HT-29 (cell line): ENCODE measurements at regions not wholly inside any gene's neighbourhood (a gene's known extent, or its start where the extent isn't known, plus 50 kb on each side); places are given as distances from the start of the nearest gene placed in this dataset.

Source experiments
- DNase-seq: peaks from one replicate; pipeline ENCODE4 v3.0.0-alpha.2; 2015; ENCODE audit warnings: low spot score

DNA sequence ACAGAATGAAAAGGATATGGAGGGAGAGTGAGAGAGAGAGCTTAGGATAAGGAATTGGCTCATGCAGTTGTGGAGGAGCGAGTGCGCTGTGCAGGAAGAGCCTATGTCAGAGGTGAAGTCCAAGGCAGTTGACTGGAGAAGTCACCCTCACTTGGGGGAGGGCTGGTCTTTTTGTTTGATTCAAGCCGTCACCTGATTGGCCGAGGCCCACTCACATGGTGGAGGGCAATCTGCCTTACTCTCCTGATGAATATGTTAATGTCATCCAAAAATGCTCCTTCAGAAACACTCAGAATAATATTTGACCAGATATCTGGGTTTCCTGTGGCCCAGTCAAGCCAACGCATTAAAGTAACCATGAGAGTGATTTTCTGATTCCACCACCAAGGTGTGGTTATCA is 131.7 kb downstream of the KATNIP start:
- DNase-seq = no peak

DNA sequence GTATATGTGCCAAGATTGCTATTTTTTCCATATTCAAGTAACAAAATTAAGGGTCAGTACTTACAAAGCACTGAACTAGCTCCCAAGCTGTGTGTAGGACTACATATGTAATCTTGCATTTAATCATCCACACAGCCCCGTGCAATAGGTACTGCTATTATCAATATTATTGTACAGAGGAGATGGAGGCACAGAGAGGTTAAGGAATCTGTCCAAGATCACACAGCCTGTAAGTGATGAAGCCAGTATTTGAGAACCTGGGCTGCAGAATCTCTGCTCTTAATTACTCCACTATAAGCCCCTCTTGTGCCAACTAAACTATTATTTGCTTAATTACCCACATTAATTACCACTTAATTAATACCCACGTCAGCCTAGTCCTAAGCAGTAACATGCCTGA is 134.1 kb downstream of the KATNIP start:
- DNase-seq = no peak

DNA sequence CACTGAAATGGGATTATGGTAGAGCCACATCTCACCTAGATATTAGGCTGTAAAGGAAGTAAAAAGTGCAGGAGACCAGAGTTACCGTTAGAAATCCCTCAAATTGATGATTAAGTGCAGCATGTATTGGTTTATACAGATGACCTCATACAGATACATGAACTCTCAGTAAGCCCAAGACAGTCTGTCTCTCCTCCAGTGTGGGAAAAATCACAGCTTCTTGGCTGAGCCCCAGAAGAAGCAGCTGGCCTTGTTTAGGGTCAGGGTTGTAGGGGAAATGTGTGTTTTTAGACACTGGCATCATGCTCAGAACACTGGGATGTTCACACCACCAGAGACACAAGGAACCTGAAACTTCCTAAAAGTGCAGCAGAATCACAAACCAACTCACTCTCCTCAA is 135.9 kb downstream of the KATNIP start:
- DNase-seq = no peak

DNA sequence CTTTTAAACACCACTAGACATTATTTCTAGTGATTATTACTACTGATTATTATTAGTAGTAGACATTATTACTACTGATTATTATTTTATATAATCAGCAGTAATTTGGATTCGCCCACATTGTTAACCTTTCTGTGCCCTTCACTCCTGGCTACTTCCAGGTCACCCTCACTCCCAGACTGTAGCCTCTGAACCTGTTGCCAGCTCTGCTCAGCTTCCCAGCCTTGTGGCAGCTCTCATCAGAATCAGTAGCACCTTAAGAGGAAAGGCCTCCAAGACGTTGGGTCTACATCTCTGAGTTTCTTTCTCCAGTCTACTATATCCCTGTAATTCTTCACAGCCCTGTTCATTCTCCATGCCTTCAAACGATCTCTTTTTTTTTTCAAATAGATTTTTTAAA is 137.0 kb downstream of the KATNIP start:
- DNase-seq = no peak

DNA sequence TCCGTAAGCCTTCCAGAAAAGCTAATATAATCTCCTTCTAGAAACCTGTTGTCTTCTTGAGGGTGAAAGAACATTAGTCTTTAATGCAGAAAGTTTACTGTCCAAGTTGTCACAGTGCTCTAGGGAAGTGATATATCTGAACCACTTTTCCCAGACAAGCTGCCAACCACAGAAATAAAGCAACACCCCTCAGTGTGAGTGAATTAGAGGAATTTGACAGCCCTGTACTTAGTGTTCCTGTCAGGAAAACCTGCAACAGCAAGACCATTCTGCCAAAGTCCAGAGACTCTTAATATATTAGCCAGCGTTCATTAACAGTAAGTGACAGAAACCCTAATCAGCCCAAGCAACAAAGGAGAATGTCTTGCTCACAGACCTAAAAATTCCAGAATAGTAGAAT is 137.7 kb downstream of the KATNIP start:
- DNase-seq = no peak

DNA sequence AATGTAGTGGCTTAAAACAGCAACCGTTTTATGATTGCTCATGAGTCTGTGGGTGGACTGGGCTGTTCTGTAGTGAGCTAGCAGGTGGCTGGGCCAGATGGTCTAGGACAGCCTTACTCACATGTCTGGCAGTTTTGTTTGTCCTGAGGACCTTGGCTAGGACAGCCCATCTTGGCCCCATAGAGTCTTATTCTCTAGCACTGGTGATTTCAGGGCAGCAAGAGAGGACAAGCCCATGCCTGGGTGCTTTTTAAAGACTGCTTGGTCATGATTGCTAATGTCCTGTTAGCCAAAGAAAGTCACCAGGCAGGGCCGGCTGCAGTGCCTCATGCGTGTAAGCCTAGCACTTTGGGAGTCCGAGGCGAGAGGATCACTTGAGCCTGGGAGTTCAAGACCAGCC is 139.8 kb downstream of the KATNIP start:
- DNase-seq = no peak

DNA sequence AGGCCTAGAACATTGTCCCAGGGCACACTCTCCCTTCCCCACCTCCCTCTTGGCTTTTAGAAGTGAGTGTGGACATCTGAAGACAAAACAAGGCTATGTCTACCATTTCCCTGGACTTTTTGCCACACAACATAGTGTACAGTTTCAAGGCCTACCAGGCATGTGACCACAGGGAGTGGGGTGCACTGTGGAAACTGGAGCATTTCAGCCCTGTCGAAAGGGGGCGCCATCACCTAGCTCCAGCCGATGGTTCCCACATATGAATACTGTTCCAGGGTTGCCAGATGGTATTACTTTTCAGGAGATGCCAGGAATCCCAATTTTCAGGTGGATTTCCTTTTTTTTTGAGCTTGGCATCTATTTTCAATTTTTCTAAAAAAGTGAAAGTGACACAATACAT is 140.7 kb downstream of the KATNIP start:
- peak; percentile 39 for DNase-seq

DNA sequence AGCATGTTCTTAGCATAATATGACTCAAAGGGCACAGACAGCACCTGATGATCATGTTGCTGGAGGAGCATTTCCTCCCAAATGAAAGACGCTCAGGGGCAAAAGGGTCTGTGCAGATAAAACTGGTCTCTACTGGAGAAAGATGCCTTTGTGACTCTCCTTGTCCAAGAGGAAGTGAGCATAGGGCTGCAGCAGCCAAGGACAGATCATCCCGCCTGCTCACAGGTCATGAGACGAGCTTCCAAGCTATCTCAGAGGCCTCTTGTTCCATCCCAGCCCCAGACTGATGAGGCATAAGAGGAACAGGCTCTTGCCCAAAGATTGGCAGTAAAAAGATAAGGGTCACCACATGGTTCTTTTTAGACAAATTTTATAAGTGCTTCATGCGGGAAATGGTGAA is 141.8 kb downstream of the KATNIP start:
- no peak for DNase-seq

DNA sequence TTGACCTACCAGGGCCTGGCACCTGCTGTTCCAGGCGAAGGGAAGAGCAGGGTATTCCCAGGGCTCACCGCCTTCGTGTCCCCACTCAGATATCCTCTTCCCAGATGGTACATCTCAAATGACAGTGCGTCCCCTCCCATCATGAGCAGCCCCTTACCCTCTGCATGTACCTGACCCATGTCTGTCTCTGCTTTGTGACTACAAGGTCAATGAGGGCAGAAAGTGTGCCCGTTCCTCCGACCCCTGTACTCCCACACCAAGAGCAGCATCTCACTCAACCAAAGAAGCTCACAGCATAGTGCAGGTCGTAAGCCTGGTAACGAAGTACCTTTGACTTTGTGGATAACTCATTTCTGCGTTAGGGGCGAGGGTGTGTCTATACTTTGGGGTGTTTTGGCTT is 142.6 kb downstream of the KATNIP start:
- DNase-seq = no peak

DNA sequence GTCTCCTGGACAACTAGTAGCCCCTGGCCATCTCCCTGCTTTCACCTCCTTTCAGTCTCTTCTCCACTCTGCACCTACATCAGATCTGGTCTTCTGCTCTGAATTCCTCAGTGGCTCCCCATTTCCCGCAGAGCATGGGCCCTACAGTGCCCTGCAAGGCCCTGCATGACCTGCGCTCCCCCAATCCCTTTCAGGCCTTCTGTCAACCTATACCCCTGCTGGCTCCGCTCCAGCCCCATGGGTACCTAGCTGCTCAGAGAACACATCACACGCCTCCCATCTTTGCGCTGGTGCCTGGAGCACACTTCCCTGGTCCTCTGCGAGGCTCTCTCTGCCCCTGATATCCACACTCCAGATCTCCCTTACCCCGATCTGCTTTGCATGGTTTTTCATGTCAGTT is 145.2 kb downstream of the KATNIP start:
- DNase-seq = no peak

DNA sequence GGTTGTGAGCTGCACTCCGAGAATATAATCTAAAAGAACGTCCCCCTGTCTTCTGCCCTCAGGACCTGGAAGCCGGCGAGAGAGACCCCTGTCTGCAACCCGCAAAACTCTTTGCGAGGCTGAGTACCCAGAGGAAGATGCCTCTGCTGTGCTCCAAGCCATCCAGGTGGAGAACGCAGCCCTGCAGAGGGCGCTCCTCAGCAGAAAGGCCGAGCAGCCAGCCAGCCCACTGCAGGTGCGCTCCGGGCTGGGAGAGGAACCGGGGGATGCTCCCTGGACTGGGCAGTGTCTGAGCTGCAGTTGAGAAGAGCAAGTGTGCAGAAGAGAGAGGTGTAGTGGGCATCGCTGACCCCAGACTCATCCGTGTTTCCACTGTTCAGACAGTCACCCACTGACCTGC is 148.3 kb downstream of the KATNIP start:
- no peak for DNase-seq

DNA sequence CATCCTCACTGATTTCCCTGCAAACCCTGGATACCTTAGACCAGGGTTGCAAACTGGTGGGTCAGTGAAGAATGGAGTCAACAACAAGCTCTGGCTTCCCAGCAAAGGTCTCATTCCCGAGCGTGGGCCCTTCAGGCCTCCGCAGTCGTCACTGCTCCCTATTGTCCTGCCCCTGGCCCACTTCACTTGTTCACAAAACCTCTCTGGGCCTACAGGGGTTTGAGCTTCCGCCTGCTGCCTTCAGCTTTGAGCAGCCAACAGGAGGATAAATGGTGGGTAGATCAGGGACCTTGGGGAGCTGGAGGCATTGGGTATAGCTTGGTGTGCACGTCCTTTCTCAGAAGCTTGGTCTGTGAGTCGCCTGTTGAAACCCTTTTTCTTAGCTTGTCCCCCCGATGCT is 148.8 kb downstream of the KATNIP start:
- no peak for DNase-seq

DNA sequence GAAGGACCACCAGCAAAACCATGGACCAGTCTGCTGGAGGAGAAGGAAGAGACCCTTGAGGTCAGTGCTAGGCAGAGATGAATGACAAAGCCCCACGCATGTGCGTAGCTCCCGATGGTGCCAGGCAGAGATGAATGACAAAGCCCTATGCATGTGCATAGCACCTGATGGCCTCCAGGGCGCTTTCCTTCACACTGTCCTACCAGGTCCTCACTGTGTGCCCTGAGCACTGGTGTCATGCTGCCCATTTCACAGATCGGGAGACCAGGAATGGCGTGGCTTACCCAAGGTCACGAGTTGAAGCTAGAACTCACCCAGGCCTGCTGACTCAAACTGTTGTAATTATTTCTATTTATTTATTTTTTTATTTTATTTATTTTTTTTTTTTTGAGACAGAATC is 149.6 kb downstream of the KATNIP start:
- no peak for DNase-seq

DNA sequence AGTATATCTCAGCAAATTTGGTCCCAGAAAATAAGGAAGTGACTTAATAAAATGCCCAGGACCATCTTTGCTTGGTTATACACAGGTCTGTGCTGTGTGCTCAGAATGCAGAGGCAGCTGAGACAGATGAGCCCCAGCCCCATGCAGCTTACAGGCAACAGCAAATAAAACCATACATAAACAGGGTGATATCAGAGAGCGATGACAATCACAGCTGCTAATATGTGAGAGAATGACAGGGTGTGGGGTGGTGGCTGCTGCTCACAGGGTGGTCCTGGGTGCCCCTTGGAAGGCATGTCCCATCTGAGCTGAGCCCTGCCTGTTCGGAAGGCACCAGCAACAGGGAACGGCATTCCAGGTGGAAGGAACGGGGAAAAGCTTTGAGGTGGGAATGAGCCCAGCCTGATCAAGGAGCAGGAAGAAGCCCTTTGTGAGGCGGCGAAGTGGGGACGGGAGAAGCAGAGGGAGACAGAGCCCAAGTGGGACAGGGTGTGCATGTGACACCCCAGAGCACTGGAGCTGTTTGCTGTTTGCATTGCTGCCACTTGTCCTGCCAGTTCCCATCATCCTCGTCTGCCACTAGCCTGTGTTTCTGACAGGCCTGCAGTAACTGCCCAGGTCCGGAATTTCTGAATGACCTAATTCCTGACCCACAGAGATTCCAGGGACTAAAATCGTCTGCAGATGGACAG is 150.5 kb downstream of the KATNIP start:
- no peak for DNase-seq

DNA sequence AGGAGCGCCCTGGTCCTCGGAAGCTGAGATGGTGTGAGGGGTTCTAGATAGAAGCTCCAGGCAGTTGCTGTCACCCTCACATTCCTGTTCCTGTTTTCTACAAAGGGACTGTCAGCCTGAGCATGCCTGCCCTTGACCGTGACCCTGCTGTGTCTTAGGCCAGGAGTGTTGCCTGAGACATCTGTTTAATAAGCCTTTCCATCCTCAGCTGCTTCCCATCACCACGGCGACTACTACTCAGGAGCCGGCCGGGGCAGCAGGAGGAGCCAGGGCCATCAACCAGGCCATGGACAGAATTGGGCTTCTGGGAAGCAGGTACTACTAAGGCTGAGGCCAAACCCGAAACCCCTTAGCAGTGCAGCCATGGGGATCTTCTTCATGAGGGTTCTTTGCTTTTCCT is 151.4 kb downstream of the KATNIP start:
- DNase-seq = no peak

DNA sequence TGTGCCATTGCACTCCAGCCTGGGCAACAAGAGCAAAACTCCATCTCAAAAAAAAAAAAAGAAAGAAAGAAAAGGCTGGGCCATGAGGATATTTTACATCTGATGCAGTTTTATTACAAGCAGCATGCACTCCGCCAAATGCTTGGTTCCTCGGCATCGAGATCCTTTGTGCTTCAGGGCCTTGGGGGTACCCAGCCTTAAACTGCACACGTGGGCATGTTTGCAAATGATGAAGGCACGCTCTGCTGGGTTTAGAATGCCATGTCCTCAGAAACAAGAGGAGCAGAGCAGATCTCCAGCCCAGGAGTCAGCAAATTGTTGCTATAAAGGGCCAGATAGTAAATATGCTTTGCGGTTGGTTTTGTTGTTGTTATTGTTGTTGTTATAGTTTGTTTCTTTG is 153.2 kb downstream of the KATNIP start:
- DNase-seq = no peak

DNA sequence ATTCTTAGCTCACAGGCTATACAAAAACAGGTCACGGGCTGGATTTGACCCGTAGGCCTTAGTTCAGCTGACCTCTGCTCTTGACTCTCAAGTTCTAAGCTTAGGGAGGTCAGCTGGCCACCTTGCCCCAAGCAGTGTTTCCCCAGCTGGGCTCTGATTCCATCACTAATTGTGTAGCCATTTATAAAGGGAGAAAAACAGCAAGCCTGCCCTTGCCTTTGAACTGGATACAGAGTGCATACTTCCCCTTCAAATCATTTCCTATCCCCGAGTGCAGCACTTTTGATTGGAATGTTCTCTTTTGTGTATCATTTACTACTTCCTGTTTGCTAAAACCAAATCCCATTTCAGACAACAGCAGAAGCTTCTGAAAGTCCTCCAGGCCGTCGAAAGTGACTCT is 153.6 kb downstream of the KATNIP start:
- no peak for DNase-seq

DNA sequence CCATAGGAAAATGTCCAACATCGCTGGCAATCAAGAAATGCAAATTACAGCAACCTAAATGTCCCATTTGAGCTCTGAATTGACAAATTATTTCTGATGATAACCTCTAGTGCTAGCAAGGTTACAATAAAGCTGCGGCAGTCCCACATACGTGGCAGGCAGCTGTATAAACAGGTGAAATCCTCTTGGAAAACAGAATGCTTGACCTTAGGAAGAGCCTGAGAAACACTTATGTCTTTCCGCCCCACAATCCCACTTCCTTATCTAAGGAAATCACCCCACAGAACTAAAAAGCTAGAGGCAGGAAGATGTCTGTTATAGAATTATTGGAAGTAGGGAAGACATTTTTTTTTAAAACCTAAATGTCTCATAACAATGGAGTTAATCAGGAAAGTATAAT is 154.3 kb downstream of the KATNIP start:
- no peak for DNase-seq

DNA sequence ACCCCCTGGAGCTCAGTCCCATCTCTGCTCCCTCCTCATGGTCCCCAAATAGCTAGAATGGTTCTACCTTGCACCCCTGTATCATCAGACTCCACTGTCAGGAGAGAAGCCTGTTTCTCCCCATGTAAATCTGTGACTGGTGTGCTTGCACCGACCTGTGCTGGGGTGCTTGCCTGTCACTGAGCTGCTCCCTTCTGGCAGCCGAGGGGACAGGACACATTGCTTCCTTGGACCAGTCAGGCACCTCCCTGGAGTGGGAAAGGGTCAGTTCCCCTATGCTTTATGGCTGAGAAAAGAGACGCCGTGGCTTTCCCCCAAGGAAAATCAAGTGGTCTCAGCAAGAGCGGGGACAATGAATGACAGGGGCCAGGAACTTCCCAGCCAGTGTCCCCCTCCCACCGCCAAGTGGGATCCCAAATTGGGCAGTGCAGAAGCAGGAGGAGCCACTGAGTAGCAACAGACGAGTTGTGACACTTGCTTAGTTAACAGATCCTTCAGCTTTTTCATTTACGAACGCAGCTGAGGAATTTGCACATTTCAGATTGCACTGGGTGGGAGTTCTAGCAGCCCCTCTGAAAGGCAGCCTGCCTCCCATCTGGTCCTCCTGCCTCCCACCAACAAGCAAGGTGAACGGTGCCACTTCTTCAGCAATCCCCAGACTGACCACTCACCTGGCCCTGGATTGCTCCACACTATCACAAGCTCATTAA is 156.4 kb downstream of the KATNIP start:
- no peak for DNase-seq

DNA sequence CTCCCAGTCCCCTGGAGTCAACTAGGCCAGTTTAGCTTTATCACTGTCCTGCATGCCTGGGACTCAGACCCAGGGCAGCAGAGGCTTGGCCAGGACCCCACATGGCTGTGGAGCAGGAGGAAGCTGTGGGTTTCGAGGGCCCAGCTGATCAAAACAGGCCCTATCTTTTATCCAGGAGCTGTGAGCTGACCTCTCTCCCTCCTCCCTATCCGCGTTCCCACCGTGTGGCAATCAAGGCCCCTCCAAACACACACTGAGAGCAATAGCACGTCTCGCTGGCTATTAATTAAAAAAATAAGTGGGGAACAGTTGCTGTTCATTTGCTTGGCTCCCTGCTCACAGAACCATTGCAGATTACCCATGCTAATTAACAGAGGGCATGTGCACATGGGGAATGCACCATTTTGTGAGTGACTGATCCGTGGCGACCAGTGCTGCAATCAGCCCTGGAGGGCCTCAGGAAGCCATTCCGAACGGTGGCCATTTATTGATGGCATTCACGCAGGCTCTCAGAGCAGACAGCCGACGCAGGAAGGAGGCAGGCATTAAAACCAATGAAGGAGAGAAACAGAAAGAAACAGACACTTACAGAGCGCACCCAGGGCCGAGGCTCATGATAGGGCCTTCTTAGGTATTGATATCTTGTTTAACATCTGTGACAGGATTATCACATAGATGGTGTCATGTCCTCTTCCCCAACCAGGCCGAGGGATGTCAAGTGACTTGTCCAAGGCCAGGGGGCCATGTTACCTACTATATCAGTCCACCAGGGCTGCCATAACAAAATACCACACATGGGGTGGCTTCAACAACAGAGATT is 157.1 kb downstream of the KATNIP start:
- no peak for DNase-seq

DNA sequence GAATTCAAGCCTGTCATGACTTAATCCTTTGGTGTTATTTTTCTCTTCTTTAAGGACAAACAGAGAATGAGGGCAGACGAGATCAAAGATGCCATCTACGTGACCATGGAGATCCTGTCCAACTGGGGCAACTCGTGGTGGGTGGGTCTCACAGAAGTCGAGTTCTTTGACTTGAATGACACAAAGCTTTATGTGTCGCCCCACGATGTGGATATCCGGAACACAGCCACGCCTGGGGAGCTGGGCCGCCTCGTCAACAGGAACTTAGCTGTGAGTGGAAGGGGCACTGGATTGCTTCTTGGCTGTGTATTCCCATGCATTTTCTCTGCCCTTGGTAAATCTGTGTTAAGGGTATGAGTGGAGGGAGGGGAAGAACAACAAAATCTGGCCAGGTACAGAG is 158.7 kb downstream of the KATNIP start:
- no peak for DNase-seq

DNA sequence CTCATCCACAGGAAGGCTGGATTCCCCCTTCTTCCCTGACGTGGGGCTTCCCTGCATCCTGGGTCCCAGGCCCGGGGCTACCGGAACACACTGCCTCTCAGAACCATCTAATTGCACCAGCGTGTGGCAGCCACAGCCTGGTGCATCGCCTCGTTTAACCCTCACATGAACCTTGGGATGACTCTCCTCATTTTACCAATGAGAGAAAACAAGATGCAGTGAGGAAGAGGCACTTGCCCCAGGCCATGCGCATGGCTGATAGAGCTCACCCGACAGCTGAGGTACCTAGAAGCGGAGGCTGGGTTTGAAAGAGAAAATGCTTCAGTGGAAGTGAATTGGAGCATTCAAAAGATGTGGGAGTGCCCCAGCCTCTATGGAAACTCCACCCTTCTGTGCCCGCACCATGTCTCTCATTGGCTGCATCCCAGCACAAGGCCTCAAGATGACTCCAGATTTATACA is 162.3 kb downstream of the KATNIP start:
- no peak for DNase-seq

DNA sequence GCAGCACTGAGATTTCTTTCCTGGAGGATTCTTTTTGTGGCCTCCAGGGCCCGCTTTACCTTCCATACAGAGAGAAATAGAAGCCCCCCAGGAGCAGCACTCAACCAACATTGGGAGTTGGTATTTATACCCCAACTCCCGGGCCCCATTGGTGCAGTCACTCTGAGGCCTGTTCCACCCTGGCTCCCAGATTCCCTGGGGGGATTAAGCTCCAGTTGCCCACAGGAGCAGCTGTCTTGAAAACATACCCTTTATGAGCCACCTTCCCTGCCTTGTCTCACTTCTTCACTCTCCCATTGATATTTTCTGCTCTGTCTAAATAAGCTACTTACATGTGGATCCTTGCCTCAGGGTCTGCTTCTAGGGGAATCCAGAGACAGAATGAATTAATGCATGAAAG is 167.8 kb downstream of the KATNIP start:
- no peak for DNase-seq
